GM18868 (cell line): ENCODE measurements at regions not wholly inside any gene's neighbourhood (a gene's known extent, or its start where the extent isn't known, plus 50 kb on each side); places are given as distances from the start of the nearest gene placed in this dataset.
"Not testable (repeated sequence)": the region's sequence is repeated elsewhere in the genome, so short reads cannot be mapped to it uniquely, and the experiment has no call there.

Experiments used
- ATAC-seq: cut with Tn5 transposase; IDR thresholded peaks from one replicate; pipeline ENCODE4 v1.9.1; 2021; ENCODE audit warnings: mild to moderate bottlenecking, moderate library complexity; ENCODE audit not compliant: unreplicated experiment

DNA sequence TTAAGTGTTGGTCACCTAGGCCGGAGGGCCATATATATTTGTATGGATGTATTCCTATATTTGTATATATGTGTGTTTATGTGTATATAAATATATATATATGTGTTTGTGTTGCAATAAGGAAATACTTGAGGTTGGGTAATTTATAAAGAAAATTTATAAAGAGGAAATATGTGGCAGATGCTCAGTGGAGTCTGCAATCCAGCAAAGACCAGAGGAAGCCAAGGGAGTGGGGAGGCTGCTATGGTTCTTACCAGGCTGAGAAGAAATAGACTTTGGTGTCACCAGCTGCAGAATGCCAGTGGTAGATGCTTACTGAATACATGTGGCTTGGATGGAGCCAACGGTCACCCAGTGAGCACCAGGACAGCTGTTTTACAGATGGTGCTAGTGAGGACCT is 97.4 kb upstream of the ELOVL5 start:
- ATAC-seq = no peak

DNA sequence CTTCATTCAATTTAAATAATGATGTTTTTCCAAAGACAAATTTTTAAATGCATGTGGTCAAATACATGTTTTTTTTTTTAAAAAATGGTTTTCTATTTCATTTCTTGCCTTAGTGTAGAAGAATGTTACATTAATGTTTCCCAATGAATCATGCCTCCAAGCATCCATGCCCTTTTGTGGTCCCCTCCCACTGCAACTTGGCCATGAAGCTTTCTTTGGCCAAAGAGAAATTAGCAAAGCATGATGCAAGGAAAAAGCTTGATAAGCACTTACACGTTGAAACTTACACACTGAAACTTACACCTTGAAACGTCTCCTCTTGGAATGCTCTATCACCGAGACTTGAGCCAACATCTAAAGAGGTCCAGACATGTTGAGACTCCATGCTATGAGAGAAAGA is 93.0 kb upstream of the ELOVL5 start:
- no peak for ATAC-seq

DNA sequence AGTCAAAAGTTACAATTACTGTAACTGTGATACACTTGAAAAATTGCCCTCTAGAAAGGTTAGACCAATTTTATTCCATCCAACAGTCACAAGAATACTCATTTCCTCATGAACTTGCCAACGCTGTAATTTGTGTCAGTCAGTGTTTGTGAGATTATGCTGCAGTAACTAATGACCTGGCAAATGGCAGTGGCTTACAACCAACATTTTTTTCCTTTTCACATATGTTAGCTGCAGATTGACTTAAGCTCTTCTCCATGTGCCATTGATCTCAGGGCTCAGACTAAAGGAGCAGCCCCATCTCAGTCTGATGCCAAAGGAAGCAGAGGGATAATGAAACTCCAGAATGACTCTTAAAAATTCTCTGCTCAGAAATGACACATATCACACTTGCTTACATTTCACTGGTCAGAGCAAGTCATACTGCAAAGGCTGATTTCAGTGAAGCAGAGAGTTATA is 92.3 kb upstream of the ELOVL5 start:
- peak; percentile 72 for ATAC-seq

GRCh38 chr6:53440336-53440945 is 91.7 kb upstream of the ELOVL5 start:
- ATAC-seq = peak; percentile 17

DNA sequence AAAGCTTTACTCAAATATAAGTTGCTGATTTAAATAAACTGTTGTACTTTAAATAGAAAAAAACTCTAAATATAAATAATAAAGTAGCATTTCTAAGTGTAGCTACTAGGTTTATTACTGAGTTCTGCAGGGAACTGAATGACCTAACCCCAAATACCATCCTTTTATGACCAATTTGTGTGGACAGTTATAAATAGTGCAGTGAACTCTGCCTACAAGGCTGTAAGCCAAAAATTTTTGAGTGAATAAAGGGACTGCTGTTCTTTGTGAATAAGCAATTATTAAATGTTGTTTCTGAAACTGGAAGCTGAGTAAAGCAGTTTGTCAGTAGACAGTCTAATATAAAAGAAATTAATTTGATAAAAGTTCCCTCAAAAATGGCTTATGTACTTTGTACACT is 90.8 kb upstream of the ELOVL5 start:
- no peak for ATAC-seq

GRCh38 chr6:53437557-53438202 is 88.9 kb upstream of the ELOVL5 start:
- peak; percentile 55 for ATAC-seq

DNA sequence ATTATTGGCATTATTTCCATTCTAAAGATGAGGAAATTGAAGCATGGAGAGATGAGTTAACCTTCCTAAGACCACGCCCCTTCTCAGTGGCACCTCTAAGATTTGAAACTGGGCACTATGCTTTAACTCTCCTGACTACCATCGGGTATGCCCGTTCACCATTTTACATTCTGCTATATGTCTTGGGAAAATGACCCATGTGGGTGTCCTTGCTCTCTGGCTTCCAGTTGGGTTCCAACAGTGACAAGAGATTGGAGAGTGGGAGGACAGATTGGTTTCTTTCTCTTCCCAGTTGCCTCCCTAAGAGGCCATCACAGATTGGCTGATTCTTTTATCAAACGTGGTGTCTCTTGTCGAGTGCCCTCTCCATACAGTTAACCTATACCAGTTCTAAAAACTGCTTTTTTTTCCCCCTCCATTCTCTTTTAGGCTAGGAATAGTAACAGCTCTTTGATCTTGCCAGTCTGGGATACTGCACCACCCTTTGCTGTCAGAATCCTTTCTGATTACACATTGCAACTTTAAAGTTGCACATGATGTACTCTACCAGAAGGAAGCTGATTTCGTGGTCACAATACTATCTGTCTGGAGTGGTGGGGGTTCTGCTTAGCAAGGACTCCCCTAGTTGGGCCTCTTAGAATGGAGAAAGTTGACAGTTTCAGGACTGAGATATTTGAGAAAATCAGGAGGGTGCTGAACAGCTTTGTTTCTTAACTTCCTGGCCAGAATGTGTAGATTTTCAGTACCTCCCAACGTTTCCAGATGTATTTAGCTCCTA is 88.0 kb upstream of the ELOVL5 start:
- ATAC-seq = no peak

- no peak for ATAC-seq
These were observed 85.2 kb upstream of the ELOVL5 start for GRCh38 chr6:53433951-53434285.

- ATAC-seq = no peak
These were observed 84.7 kb upstream of the ELOVL5 start for GRCh38 chr6:53433261-53433950.

GRCh38 chr6:53432318-53433161 is 83.8 kb upstream of the ELOVL5 start:
- no peak for ATAC-seq

- no peak for ATAC-seq
These were observed 83.0 kb upstream of the ELOVL5 start for GRCh38 chr6:53431704-53432103.

DNA sequence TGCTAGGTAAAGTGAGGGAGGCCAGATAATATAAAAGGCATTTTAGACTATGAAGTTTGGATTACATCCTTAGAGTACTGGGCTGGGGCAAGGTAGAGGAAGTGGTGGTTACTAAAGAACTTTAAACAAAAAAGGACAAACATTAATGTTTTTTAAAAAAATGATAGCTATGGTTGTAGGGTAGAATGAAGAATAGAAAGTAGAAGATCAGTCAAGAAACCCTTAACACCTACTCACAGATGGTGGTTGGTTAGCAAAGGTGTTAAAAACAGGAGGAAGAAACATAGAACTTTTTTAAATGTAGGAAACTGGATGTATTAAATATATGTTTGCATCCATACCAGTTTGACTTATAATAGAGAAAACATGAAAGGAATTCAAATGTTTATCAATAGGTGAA is 80.7 kb upstream of the ELOVL5 start:
- no peak for ATAC-seq

GRCh38 chr6:53428886-53429285 is 80.1 kb upstream of the ELOVL5 start:
- no peak for ATAC-seq

DNA sequence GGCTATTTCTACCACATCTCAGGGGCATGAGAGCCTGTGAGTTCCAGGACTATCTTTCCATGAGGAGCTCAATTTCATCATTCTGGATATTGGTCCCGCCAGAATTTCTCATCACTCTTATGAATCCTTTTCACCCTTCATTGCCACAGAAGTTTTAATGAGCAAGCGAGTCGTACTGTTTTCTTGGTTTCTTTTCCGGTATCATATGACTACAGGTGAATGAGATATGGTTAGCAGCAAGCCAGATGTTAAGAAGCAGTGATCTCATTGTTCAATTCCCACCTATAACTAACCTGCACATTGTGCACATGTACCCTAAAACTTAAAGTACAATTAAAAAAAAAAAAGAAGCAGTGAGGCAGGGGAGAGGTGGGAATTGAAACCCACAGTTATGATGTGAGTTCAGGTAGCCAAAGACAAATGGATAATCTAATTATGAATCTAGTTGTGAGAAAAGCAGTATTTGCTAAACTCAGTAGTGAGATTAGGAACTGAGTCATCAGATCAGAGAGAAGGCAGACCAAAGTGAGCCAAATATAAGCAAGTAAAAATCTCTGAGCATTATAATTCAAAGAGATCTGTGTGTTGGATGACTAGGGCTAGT is 78.0 kb upstream of the ELOVL5 start:
- peak; percentile 95 for ATAC-seq

- no peak for ATAC-seq
These were observed 77.4 kb upstream of the ELOVL5 start for GRCh38 chr6:53426117-53426516.

DNA sequence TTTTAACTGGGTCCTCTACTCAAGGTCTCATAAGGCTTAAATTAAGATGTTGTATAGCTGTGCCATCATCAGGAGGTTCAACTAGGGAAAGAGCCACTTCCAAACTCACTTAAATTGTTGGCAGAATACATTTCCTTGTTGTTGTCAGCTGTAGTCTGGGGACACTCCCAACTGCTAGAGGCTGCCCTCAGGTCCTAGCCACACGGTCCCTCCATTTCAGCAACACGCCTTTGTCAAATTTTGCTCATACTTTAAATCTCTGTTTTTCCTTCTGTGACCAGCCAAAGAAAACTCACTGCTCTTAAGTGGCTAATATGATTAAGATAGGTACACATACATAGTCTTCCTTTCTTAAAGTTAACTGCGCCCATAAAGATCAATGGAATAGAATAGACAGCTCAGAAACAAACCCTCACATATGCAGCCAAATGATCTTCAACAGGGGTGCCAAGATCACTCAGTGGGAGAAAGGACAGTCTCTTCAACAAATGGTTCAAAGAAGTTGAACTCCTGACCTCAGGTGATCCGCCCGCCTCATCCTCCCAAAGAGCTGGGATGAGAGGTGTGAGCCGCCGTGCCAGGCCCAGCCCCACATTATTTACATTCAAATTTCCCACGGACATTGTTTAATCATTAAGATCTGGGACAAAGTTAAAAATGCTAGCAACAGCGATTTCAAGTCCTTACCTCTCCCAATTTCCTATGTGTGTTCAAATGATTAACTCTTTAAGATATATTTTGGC is 76.4 kb upstream of the ELOVL5 start:
- ATAC-seq = no peak

- ATAC-seq = no peak
These were observed 75.5 kb upstream of the ELOVL5 start for GRCh38 chr6:53424300-53424699.

DNA sequence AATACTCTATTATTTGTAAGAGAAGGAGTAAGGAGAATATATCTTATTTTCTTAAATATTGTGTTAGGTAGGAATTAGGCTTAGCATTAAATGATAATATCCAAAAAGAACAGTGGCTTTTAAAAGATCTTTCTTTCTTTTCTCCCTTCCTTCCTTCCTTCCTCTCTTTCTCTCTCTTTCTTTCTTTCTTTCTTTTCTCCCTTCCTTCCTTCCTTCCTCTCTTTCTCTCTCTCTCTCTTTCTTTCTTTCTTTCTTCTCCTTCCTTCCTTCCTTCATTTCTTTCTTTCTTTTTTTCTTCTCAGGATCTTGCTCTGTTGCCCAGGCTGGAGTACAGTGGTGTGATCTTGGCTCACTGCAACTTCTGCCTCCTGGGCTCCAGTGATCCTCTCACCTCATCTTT is 74.8 kb upstream of the ELOVL5 start:
- not testable (repeated sequence) for ATAC-seq

GRCh38 chr6:53419026-53419425 is 70.3 kb upstream of the ELOVL5 start:
- no peak for ATAC-seq

DNA sequence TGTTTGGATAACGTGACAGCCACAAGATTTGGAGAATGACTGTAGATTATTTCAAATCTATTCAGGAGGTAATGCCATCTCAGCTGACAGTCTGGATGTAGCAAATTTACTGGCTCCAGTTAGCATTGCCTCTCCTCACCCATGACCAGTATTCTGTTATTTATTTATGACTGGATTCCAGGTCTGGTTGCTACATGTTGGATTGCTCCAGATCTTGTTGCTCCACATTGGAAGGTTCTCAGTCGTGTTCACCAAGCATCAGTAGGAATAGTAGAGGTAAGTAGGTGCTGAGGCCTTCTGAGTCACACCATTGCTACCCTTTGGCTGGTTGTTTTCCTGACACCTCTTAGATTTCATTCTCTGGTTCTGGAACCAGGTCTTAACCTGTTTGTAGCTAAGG is 69.5 kb upstream of the ELOVL5 start:
- ATAC-seq = no peak
